Gastrocnemius medialis (tissue), 4 donors: ENCODE measurements at regions not wholly inside any gene's neighbourhood (a gene's known extent, or its start where the extent isn't known, plus 50 kb on each side); places are given as distances from the start of the nearest gene placed in this dataset.

ENCODE experiments used
- CTCF ChIP-seq, 5 experiments: fragments of 450-650 bp in 3 of 5; fragments of 200-600 bp in 2 of 5; sonication (generic) in 2 of 5; IDR thresholded peaks in 4 of 5; conservative IDR thresholded peaks in 1 of 5; 1 replicate in 4 of 5; 2 replicates in 1 of 5; pipeline ENCODE4 v1.5.1; 2016 to 2019; ENCODE audit warnings: antibody characterized with exemption in 5 of 5, mild to moderate bottlenecking in 3 of 5, moderate library complexity in 3 of 5
- POLR2A ChIP-seq, 2 donors: fragments of 450-650 bp; IDR thresholded peaks; one replicate each; pipeline ENCODE4 v1.6.1; 2017; ENCODE audit warnings: antibody characterized with exemption in 2 of 2, mild to moderate bottlenecking in 2 of 2, moderate library complexity in 2 of 2

GRCh38 chr20:52722926-52723688 lies 249.1 kb upstream of the TSHZ2 start:
- TF ChIP-seq CTCF (IDR thresholded peaks at IDR 0.05 in 4 of 5, conservative IDR thresholded peaks at IDR 0.05 in 1 of 5) (no peak), POLR2A (IDR thresholded peaks at IDR 0.05) (no peak)
